ENCODE measurements at regions not wholly inside any gene's neighbourhood (a gene's known extent, or its start where the extent isn't known, plus 50 kb on each side); places are given as distances from the start of the nearest gene placed in this dataset.
"Not testable (repeated sequence)": the region's sequence is repeated elsewhere in the genome, so short reads cannot be mapped to it uniquely, and the experiment has no call there.

DNA sequence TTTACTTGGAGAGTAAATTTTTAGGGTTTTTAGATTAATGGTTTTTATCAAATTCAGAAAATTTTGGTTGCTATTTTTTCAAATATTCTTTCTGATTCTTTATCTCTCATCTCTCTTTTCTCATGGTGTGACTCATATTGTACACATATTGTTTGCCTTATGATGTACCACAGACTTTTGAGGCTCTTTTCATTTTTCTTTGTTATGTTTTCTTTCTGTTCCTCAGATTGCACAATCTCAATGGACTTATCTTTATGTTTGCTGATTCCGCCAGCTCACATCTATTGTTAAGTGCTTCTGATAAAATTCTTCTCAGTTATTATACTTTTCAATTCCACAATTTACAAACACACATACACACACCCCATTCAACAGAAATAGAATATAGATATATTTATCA, 168.2 kb upstream of the IGFBP3 start:
- WGBS, 2 donors, result 96 to 100% methylated on average over 1 of the region's 1 CpG
- Histone ChIP-seq H3K9me3 (peaks cover 0 to 6% (median 0%) of the 10 kb centered on the region in 4 donors), H3K4me3 (no peak overlapping the region), H3K27me3 (no peaks in the 10 kb centered on the region), H3K36me3 (no peaks in the 10 kb centered on the region), H3K27ac (no peak overlapping the region), H3K4me1 (no peaks in the 10 kb centered on the region)
- DNase-seq (ENCODE audit: low spot score in 2 of 2), result no peak
- TF ChIP-seq, protein P1, sequence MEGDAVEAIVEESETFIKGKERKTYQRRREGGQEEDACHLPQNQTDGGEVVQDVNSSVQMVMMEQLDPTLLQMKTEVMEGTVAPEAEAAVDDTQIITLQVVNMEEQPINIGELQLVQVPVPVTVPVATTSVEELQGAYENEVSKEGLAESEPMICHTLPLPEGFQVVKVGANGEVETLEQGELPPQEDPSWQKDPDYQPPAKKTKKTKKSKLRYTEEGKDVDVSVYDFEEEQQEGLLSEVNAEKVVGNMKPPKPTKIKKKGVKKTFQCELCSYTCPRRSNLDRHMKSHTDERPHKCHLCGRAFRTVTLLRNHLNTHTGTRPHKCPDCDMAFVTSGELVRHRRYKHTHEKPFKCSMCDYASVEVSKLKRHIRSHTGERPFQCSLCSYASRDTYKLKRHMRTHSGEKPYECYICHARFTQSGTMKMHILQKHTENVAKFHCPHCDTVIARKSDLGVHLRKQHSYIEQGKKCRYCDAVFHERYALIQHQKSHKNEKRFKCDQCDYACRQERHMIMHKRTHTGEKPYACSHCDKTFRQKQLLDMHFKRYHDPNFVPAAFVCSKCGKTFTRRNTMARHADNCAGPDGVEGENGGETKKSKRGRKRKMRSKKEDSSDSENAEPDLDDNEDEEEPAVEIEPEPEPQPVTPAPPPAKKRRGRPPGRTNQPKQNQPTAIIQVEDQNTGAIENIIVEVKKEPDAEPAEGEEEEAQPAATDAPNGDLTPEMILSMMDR (IDR thresholded peaks at IDR 0.05), result no peak
- TF ChIP-seq POLR2A (IDR thresholded peaks at IDR 0.05) (no peak), EP300 (IDR thresholded peaks at IDR 0.05) (no peak)

- H3K27ac ChIP-seq; DNase-seq (ENCODE audit: low spot score in 2 of 2); H3K36me3 ChIP-seq; H3K27me3 ChIP-seq; H3K9me3 ChIP-seq; H3K4me3 ChIP-seq; H3K4me1 ChIP-seq: not testable (repeated sequence)
- 96 to 100% methylated on average over 2 of the region's 2 CpGs for WGBS, 2 donors
Observed at GRCh38 chr7:46088486-46088885, 167.4 kb upstream of the IGFBP3 start.

- WGBS, 2 donors, result 85 to 88% methylated on average over 4 of the region's 4 CpGs
- TF ChIP-seq, protein P1 (IDR thresholded peaks at IDR 0.05), result no peak
- TF ChIP-seq EP300 (IDR thresholded peaks at IDR 0.05) (no peak), POLR2A (IDR thresholded peaks at IDR 0.05) (no peak)
- H3K4me1 ChIP-seq, result no peaks in the 10 kb centered on the region
- H3K4me3 ChIP-seq, result no peak overlapping the region
- H3K27me3 ChIP-seq, result no peaks in the 10 kb centered on the region
- H3K36me3 ChIP-seq, result no peaks in the 10 kb centered on the region
- DNase-seq (ENCODE audit: low spot score in 2 of 2), result no peak
- no peaks in the 10 kb centered on the region for H3K9me3 ChIP-seq
- H3K27ac ChIP-seq, result no peak overlapping the region
Observed at GRCh38 chr7:46080595-46081159, 159.6 kb upstream of the IGFBP3 start.

GRCh38 chr7:46079421-46079820, 158.3 kb upstream of the IGFBP3 start:
- no peaks in the 10 kb centered on the region for H3K27me3 ChIP-seq
- no peak for DNase-seq (ENCODE audit: low spot score in 2 of 2)
- H3K9me3 ChIP-seq, result no peaks in the 10 kb centered on the region
- no peaks in the 10 kb centered on the region for H3K36me3 ChIP-seq
- H3K4me1 ChIP-seq, result no peaks in the 10 kb centered on the region
- no peak for TF ChIP-seq POLR2A (IDR thresholded peaks at IDR 0.05)
- TF ChIP-seq EP300 (IDR thresholded peaks at IDR 0.05), result no peak
- TF ChIP-seq, protein P1 (IDR thresholded peaks at IDR 0.05), result no peak
- no peak overlapping the region for H3K4me3 ChIP-seq
- WGBS, 2 donors, result 55 to 73% methylated on average over 2 of the region's 2 CpGs
- no peak overlapping the region for H3K27ac ChIP-seq

- no peaks in the 10 kb centered on the region for H3K4me1 ChIP-seq
- TF ChIP-seq, protein P1 (IDR thresholded peaks at IDR 0.05), result no peak
- TF ChIP-seq EP300 (IDR thresholded peaks at IDR 0.05) (no peak), POLR2A (IDR thresholded peaks at IDR 0.05) (no peak)
- H3K27ac ChIP-seq, result no peak overlapping the region
- WGBS, 2 donors, result 13 to 20% methylated on average over 1 of the region's 1 CpG
- H3K9me3 ChIP-seq, result no peaks in the 10 kb centered on the region
- no peaks in the 10 kb centered on the region for H3K36me3 ChIP-seq
- no peak overlapping the region for H3K4me3 ChIP-seq
- DNase-seq (ENCODE audit: low spot score in 2 of 2), result no peak
- H3K27me3 ChIP-seq, result no peaks in the 10 kb centered on the region
Observed at GRCh38 chr7:46076527-46076926, 155.5 kb upstream of the IGFBP3 start.

GRCh38 chr7:46072722-46073121, 151.7 kb upstream of the IGFBP3 start:
- Histone ChIP-seq H3K9me3 (no peaks in the 10 kb centered on the region), H3K4me3 (no peak overlapping the region), H3K27me3 (no peaks in the 10 kb centered on the region), H3K4me1 (no peaks in the 10 kb centered on the region), H3K27ac (no peak overlapping the region), H3K36me3 (no peaks in the 10 kb centered on the region)
- TF ChIP-seq POLR2A (IDR thresholded peaks at IDR 0.05) (no peak), EP300 (IDR thresholded peaks at IDR 0.05) (no peak)
- TF ChIP-seq, protein P1 (IDR thresholded peaks at IDR 0.05), result no peak
- no peak for DNase-seq (ENCODE audit: low spot score in 2 of 2)
